HG03159 (cell line): ENCODE measurements at regions not wholly inside any gene's neighbourhood (a gene's known extent, or its start where the extent isn't known, plus 50 kb on each side); places are given as distances from the start of the nearest gene placed in this dataset.

ENCODE experiments used
- ATAC-seq: cut with Tn5 transposase; IDR thresholded peaks from one replicate; pipeline ENCODE4 v1.9.1; 2021; ENCODE audit warnings: mild to moderate bottlenecking, moderate library complexity; ENCODE audit not compliant: unreplicated experiment

DNA sequence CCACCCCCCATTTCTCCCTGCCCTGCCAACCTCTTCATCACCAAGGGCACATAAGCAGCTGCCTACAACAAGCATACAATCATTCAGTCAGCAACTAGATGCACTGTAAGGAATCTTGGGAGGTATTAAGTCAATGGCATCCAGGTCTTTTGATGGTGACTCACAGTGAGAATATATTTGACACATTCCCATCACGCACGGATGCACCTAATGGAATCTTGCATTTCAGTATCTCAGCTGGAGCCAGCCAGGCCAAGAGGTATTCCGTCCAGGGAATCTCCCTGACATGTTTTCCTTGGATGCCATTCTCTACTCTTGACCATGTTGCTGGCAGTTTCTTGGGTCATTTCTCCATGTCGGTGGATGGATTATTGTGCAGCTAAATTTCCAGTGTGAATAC, 73.9 kb upstream of the CAPRIN2 start:
- ATAC-seq: no peak

DNA sequence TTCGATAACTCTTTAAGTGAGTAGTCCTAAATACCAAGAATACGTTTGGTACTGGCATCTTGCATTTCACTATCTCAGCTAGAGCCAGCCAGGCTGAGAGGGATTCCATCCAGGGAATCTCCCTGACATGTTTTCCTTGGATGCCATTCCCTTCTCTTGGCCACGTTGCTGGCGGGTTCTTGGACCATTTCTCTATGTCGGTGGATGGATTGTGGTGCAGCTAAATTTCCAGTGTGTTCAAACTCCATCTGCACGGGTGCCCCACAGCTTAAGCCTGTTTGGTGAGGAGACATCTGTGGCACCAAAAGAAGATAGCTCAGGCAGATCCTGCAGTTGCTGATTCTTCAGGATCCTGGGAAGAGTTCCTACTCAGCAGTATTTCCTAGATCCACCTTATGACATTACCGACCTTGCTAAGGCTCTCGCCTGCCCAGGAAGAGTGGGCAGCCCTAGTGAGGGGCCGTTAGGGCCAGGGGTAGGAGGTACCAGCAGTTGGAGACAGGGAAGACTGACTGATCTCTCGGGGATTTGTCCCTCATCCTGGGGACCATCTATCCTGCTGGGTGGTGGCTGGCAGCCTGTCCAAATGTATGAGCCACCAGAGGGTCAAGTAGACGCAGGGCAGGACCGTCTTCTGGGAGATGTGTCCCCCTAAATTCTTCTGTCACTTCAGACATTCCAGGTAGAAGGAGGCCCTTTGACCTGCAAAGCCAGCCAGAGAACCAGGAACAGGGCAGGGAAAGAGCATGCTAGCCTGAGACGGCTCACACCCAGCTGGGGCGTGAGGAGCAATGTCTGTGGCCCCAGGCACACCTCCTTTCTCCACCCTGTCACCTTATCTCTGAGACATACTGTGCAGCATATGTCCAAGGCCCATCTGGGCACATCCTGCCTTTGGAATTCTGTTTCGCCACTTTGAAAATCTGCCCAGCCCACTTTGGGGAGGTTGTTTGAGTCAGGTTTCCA, 72.6 kb upstream of the CAPRIN2 start:
- ATAC-seq: no peak

DNA sequence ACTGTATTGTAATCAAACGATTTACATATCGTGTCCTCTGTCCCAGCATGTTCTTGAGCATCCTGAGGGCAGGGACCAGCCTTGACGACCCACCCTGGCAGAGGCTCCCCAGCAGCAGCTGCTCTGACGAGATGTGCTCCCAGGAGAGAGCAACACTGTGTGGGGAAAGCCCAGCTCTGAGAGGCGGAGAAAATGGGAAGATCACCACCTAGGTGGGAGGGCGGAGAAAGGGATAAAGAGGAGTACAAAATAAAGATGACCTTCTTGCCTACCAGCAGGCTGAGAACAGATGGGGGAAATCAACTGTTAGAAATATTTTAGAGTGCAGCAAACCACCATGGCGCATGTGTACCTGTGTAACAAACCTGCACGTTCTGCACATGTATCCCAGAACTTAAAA, 71.5 kb upstream of the CAPRIN2 start:
- ATAC-seq: no peak

DNA sequence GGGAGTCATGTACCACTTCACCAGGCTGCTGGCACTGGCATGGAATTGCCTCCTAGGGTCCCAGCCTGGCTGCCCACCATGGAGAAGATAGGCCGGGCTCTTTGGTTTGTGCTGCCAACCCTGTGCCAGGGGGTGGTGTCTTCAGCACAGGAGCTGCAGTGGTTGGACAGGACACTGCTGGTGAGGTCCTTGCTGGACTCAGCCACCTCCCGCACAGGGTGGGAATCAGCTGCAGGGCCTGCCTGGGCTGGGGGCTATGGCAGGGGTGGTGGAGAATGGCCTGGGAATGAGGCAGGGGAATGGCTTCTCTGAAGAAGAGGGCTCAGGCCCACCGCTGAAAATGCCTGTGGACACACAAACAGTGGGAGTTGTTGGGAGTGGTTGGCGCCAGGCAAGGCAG, 70.6 kb upstream of the CAPRIN2 start:
- no peak for ATAC-seq

DNA sequence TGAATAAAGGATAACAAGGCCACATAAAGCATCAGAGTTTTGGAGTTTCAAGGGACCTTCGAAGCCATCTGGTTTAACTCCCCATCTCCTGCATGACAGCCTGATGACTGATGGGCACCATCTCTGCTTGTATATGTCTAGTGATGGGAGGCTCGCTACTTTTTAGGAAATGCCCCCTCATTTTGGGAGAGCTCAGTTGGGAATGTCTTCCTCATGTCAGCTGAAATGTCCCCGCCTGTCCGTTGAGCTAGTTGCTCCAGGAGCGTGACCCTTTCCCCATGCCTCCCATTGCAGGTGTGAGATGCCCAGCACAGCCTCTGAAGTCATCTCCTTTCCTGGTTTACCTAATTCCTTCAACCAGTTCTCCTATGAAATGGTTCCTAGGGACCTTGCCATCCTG, 69.6 kb upstream of the CAPRIN2 start:
- no peak for ATAC-seq

DNA sequence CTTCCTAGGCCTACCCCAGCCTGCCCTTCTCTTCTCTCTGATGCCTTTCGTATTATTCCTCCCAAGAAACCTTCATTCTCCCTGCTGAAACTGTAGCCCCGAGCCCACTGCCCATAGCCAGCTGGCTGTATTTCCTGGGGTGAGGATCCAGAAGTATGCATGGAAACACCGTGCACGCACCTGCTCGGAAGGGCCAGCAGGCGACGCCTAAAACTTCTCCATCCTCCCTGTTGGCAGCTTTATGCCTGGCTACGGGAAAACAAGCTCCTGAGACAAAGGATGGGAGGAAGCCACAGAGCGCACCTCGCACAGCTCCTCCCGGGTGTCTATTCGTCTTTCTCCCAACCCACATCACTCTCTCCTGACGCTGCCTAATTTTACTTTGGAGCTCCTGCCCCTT, 69.0 kb upstream of the CAPRIN2 start:
- ATAC-seq: no peak

DNA sequence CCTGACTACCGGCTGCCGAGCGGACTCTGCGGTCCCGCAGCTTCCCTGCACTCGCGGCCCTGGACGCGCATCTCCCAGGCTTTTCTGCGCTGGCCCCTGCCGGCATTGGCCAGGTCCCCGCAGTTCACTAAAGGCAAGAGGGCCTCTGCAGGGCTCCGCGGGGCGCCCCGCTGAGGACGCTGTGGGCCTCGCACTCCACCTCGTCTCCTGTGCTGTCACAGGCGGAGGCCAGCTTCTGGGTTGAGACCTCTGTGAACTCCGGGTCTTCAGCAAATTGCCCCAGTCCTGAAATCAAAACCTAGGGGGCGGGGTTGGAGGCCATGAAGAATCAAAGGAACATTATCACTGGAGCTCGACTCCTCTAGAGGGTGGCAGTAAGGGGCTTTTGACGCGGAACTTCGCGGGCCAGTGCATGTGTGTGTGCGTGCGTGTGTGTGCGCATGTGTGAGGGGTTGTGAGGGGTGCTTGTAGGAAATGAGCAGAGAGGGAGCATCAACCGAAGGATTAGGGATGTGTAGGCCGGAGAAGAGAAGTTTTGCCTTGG, 68.5 kb upstream of the CAPRIN2 start:
- ATAC-seq: peak; percentile 29

DNA sequence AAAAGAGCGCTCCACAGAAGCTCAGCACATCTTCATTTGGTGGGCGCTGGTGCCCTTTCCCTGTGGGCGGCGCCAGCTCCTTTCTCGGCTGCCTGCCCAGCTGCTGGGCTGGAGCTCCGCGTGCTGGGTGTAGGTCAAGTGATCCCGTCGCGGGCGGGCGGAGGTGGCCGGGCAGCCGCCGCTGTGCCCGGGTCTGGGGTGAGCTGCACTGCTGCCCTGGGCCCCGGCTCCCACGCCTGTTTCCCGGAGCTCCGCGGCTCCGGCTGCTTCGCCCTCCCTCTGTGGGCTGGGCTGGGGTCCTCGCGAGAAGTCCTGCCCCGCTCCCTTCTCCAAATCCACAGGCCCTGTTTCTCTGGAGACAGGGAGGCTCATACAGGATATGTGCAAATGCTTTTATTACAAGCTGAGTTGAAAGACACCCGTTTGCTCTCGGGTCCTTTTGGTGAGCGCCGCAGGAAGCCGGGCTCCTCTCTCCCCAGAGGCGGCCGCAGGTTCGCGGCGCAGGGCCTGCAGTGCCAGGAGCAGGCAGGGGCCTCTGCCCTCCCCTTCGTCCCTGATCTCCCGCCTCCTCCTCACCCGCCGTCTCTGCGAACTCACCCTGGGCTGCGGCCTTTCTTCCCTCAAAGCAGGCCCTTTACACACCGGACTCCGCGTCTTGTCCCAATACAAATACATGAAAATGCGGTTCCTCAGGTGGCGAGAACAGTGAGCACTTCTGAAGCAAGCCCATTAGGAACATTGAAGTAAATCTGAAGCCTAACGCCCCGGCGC, 67.8 kb upstream of the CAPRIN2 start:
- peak; percentile 49 for ATAC-seq

DNA sequence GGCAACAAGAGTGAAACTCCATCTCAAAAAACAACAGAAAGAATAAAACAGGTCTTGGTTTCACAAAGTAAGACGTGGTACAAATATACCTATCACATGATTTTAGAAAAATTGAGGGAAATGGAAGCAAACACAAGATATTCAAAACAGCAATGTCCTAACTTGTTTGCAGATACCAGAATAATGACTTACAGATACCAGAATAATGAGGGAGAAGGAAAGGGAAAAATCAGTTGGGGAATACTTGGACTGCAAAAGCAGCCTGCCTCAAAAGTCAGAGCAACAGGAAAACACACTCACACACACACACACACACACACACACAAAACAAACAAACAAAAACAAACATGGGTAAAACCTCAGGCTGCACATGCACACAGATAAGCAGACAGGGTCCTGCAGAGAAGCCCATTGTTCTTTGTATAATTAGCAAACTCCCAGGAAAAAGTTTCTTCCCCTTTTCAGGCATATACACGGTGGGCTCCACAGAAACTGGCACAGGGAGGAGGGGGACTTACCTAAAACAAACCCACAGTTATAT, 65.7 kb upstream of the CAPRIN2 start:
- no peak for ATAC-seq

DNA sequence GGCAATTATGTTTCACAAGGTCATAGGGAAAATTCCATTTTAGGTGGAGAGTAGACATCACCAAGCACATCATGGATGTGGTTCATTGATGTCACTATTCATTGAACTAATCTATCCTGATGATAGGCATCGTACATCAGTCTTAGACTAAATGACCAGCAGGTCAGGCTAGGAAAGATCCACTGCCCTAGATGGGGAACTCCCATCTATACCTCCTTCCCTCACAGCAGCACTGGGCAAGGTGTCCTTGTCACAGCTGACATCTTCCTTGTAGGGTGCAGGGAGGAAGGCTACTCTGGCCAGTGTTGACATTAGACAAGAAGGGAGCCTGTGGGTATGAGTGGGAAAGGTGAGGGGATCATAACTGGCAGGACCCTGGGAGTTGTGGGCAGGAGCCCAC, 63.8 kb upstream of the CAPRIN2 start:
- ATAC-seq: no peak

DNA sequence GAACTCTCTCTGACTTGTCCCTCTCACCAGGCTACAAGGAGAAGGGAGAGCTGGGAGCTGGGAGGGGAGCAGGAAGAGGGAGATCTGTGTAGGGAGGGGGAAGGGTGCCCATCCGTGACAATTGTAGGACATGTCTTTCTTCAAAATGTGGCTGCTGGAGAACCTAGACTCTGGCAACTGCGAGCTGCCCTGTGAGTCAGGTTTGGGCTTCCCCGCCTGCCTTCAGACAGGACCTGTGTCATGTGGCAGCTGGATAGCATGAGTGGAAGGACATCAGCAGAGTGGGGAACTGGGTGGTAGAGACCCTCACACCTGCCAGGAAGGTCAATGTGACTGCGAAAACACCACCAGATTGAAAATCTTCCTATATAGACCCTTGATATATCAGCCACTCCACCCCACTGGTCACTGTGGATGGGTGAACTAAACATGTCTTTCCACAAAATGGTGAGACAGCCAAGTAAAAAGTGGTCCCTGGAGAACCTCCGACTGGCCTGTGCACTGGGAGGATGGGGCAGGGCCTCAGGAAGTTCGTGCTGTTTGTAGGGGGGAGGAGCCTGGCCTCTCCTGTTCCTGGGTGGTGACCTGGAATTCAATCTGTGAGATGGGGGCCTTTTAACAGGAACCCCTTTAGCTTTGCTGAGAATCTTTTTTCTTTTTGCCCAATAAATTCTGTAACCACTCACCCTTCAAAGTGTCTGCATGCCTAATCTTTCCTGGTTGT, 62.2 kb upstream of the CAPRIN2 start:
- ATAC-seq: no peak

DNA sequence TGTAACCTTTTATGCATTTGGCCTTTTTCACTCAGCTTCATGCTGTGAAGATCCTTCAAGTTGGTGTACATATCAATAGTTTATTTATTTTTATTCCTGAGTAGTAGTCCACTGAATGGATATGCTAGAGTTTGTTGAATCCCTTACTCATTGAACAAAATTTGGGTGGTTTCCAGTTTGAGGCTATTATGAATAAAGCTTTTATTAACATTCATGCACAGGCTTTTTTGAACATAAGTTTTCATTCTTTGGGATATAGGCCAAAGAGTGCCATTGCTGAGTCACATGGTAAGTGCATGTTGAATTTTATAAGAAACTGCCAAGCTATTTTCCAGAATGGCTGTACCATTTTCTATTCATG, 59.5 kb upstream of the CAPRIN2 start:
- no peak for ATAC-seq

DNA sequence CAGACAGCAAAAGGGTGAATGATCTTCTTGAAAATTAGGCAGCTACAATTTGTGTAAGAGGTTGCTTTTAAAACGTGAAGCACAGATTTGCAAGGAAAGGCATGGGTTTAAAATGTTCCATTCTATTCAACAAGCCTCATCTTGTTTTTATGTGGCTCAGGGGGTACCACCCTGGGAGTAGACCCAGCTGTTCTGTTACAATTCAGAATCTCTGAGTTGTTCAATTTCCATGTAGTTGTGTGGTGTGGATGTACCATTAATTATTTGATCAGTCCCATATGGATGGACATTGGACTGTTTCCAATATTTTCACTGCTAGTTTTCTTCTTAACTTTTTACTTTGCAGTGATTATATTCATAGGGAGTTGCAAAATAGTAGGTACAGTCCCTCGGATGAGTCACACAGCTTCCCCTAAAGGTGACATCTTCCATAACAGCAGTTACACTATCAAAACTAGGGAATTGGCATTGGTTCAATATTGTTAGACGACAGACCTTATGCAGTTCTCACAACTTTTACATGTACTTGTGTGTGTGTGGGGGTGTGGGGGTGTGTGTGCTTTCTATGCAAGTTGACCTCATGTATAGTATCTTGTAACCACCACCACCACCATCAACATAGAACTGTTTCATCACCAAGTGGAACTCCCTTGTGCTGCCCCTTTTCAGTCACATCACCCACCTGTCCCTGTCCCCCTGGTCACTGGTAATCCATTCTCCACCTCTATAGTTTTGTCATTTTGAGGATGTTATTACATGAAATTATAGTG, 59.0 kb upstream of the CAPRIN2 start:
- ATAC-seq: no peak

DNA sequence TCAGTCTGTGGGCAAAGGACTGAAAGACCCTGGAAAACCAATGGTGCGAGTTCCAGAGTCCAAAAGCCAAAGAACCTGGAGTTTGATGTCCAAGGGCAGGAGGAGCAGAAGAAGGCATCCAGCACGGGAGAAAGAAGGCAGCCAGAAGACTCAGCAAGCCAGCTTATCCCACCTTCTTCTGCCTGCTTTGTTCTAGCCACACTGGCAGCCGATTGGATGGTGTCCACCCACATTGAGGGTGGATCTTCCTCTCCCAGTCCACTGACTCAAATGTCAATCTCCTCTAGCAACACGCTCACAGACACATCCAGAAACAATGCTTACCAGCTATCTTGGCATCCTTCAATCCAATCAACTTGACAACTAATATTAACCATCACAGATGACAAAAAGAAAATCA, 57.2 kb upstream of the CAPRIN2 start:
- ATAC-seq: no peak

DNA sequence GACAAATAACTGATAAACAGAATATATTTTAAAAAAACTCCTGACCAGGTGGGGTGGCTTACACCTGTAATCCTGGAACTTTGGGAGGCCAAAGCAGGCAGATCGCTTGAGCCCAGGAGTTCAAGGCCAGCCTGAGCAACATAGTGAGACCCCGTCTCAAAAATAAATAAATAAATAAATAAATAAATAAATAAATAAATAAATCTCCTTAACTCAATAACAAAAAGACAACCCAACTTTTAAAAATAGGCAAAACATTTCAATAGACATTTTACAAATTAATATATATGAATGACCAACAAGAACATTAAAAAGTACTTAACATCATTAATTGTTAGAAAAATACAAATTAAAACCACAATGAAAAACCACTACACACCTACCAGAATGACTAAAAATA, 56.2 kb upstream of the CAPRIN2 start:
- ATAC-seq: no peak

DNA sequence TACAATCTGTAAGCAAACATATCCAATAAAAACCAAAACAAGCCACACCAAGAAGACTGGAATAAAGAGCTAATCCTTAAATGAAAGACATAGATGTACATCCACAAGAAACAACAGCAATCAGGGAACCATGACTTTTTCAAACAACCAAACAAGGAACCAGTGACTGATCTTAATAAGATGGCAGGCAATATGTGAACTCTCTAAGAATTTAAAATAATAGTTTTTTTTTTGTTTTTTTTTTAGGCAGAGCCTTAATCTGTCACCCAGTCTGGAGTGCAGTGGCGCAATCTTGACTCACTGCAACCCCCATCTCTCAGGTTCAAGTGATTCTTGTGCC, 52.9 kb upstream of the CAPRIN2 start:
- no peak for ATAC-seq

DNA sequence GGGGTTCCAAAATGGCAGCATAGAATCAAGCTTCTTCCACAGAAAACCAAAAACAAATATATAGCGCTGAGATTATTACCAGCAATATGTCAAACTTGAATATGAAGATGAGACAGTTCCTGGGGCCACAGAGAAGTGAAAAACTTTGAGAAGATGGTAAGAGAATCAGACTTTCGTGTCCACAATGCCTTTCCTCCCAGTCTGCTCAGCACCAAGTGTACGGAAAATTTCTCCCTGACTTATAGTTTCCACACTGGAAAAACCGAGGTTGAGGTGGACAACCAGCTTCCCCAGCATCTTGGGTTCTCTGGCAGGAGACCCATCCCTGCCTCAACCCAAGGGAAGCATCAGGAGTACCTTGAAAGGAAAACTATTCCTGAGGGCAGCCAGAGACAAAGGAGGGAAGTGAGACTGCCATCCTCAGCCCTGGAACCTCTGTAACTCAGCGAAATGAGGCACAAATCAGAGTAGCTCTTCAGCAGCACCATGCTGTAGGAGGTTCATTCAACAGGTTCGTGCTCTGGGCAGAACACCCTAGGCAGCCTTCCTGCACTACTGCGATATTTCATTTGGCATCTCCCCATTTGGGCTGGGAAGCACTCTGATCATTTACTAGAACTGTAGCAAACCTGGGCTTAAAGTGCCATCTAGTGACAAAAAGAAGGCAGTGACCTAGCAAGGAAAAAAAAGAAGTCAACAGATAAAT, 52.4 kb upstream of the CAPRIN2 start:
- no peak for ATAC-seq

DNA sequence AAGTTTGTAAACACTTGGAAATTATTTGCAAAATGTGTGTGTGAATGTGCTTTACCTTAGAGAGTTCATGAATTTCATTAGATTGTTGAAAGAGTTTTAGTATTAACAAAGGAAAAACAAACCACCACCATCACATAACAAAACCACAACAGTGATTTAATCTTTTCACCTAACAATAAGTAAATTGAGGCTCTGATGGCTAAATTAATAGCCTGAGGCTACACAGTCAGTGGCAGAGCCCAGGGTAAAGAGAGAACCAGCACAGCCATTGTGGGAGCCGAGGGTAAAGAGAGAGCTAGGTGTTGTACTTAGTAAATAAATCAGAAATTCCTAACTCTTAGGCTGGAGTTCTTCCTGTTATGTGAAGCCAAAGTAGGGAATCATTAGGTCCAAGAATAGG, 51.2 kb upstream of the CAPRIN2 start:
- no peak for ATAC-seq
